ENCODE measurements at regions not wholly inside any gene's neighbourhood (a gene's known extent, or its start where the extent isn't known, plus 50 kb on each side); places are given as distances from the start of the nearest gene placed in this dataset.

DNA sequence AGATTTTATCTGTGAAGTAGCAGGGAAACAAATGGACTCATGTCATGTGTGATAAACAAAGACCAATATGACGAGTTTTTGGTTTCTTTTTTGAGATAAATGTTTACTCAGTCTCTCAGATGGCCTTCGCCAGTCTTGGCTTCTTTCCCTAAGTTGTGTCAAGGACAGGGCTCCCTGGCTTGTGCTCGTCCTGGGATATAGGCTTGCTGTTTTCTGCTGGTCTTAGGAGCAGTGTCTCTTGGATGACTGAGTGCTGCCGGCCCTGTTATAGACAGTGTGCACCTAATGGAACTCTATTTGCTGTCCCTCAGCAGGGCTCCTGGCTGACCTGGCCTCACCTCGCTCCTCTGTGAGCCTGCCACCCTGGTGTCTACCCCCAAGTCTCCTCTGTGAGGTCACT lies 324.1 kb upstream of the SYNCRIP start:
- DNase-seq (no peak), ATAC-seq (no peak)
- Histone ChIP-seq H3K36me3 (ENCODE audit: low read depth, low read length) (no peaks in the 10 kb centered on the region), H3K27me3 (ENCODE audit: low read length) (no peaks in the 10 kb centered on the region), H3K4me2 (ENCODE audit: low read length) (no peak overlapping the region), H3K27ac (ENCODE audit: low read length) (no peak overlapping the region), H2AFZ (ENCODE audit: low read length) (no peak overlapping the region), H3F3A (ENCODE audit: low read length, unreplicated experiment) (no peaks in the 10 kb centered on the region), H4K20me1 (ENCODE audit: low read length) (no peaks in the 10 kb centered on the region), H3K9me3 (ENCODE audit: low read length) (no peaks in the 10 kb centered on the region), H3K4me1 (ENCODE audit: insufficient read depth, low read length) (no peaks in the 10 kb centered on the region), H3K9ac (ENCODE audit: low read length) (no peak overlapping the region), H3K4me3 (ENCODE audit: low read length) (no peak overlapping the region), H3K79me2 (ENCODE audit: low read length) (no peaks in the 10 kb centered on the region), H3K9me2 (replicated peaks; ENCODE audit: low read length) (no peaks in the 10 kb centered on the region)
- TF ChIP-seq, protein P1, sequence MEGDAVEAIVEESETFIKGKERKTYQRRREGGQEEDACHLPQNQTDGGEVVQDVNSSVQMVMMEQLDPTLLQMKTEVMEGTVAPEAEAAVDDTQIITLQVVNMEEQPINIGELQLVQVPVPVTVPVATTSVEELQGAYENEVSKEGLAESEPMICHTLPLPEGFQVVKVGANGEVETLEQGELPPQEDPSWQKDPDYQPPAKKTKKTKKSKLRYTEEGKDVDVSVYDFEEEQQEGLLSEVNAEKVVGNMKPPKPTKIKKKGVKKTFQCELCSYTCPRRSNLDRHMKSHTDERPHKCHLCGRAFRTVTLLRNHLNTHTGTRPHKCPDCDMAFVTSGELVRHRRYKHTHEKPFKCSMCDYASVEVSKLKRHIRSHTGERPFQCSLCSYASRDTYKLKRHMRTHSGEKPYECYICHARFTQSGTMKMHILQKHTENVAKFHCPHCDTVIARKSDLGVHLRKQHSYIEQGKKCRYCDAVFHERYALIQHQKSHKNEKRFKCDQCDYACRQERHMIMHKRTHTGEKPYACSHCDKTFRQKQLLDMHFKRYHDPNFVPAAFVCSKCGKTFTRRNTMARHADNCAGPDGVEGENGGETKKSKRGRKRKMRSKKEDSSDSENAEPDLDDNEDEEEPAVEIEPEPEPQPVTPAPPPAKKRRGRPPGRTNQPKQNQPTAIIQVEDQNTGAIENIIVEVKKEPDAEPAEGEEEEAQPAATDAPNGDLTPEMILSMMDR (conservative IDR thresholded peaks at IDR 0.05; ENCODE audit: low read depth, low read length): no peak
- TF ChIP-seq EZH2phosphoT487 (IDR thresholded peaks at IDR 0.05; ENCODE audit: borderline replicate concordance, low read length): no peak
- no peak for TF ChIP-seq EZH2 (IDR thresholded peaks at IDR 0.05; ENCODE audit: low read length, unreplicated experiment)
- ChIA-PET POLR2A (ENCODE audit: unreplicated experiment) (no interaction called here), CTCF (no interaction called here)
- intact Hi-C loops (cut with micrococcal nuclease): no loop called here
- no TSS peak for BruUV-seq (replicated peaks)

DNA sequence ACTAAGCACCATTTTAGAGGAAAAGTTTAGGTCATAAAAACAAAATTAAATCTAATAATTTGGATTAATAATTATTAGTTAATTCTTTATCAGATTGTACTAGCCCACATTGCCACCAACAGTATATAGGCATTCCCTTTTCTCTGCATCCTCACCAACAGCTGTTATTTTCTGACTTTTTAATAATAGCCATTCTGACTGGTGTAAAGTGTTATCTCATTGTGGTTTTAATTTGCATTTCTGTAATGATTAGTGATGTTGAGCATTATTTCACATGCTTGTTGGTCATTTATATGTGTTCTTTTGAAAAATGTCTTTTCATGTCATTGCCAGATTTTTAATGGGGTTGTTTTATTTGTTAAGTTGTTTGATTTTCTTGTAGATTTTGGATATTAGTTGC lies 319.1 kb upstream of the SYNCRIP start:
- POLR2A ChIA-PET (ENCODE audit: unreplicated experiment): no interaction called here
- intact Hi-C loops (cut with micrococcal nuclease): no loop called here
- no peak for TF ChIP-seq EZH2phosphoT487 (IDR thresholded peaks at IDR 0.05; ENCODE audit: borderline replicate concordance, low read length)
- TF ChIP-seq, protein P1 (conservative IDR thresholded peaks at IDR 0.05; ENCODE audit: low read depth, low read length): no peak
- no peak for TF ChIP-seq EZH2 (IDR thresholded peaks at IDR 0.05; ENCODE audit: low read length, unreplicated experiment)
- H3K27ac ChIP-seq (ENCODE audit: low read length): no peak overlapping the region
- no peak overlapping the region for H3K4me3 ChIP-seq (ENCODE audit: low read length)
- H3K4me1 ChIP-seq (ENCODE audit: insufficient read depth, low read length): no peaks in the 10 kb centered on the region
- H3K9me3 ChIP-seq (ENCODE audit: low read length): no peaks in the 10 kb centered on the region
- ATAC-seq: no peak
- no peaks in the 10 kb centered on the region for H3F3A ChIP-seq (ENCODE audit: low read length, unreplicated experiment)
- H3K27me3 ChIP-seq (ENCODE audit: low read length): no peaks in the 10 kb centered on the region
- CTCF ChIA-PET: no interaction called here
- no peaks in the 10 kb centered on the region for H3K9me2 ChIP-seq (replicated peaks; ENCODE audit: low read length)
- H3K4me2 ChIP-seq (ENCODE audit: low read length): no peak overlapping the region
- H2AFZ ChIP-seq (ENCODE audit: low read length): no peak overlapping the region
- no peak for DNase-seq
- no peaks in the 10 kb centered on the region for H3K36me3 ChIP-seq (ENCODE audit: low read depth, low read length)
- BruUV-seq (replicated peaks): no TSS peak
- H3K9ac ChIP-seq (ENCODE audit: low read length): no peak overlapping the region
- no peaks in the 10 kb centered on the region for H3K79me2 ChIP-seq (ENCODE audit: low read length)
- H4K20me1 ChIP-seq (ENCODE audit: low read length): no peaks in the 10 kb centered on the region

DNA sequence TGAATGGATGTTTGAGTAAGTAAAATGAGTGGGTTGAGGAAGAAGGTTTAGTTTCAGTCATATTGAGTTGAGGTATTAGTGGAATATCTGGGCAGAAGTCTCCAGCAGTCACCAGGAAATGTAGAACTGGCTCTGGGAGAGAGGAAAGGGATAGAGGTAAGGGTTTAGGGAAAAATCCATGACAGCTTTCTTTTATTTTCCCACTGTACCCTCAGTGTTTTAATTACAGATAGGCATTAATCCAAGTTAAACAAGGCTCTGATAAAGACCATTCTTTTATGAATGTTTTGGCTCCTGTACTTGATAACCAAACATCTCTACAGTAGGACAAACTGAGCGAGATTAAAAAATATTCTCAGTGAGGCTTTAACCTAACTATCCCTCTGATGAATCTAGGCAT lies 318.4 kb upstream of the SYNCRIP start:
- Histone ChIP-seq H3K4me2 (ENCODE audit: low read length) (no peak overlapping the region), H3K9ac (ENCODE audit: low read length) (no peak overlapping the region), H4K20me1 (ENCODE audit: low read length) (no peaks in the 10 kb centered on the region), H3K27me3 (ENCODE audit: low read length) (no peaks in the 10 kb centered on the region), H3K9me2 (replicated peaks; ENCODE audit: low read length) (no peaks in the 10 kb centered on the region), H3F3A (ENCODE audit: low read length, unreplicated experiment) (no peaks in the 10 kb centered on the region), H3K79me2 (ENCODE audit: low read length) (no peaks in the 10 kb centered on the region), H3K36me3 (ENCODE audit: low read depth, low read length) (no peaks in the 10 kb centered on the region), H3K27ac (ENCODE audit: low read length) (no peak overlapping the region), H3K9me3 (ENCODE audit: low read length) (no peaks in the 10 kb centered on the region), H3K4me1 (ENCODE audit: insufficient read depth, low read length) (no peaks in the 10 kb centered on the region), H3K4me3 (ENCODE audit: low read length) (no peak overlapping the region), H2AFZ (ENCODE audit: low read length) (no peak overlapping the region)
- BruUV-seq (replicated peaks): no TSS peak
- intact Hi-C loops (cut with micrococcal nuclease): no loop called here
- CTCF ChIA-PET: no interaction called here
- DNase-seq: no peak
- no peak for TF ChIP-seq EZH2phosphoT487 (IDR thresholded peaks at IDR 0.05; ENCODE audit: borderline replicate concordance, low read length)
- TF ChIP-seq EZH2 (IDR thresholded peaks at IDR 0.05; ENCODE audit: low read length, unreplicated experiment): no peak
- TF ChIP-seq, protein P1 (conservative IDR thresholded peaks at IDR 0.05; ENCODE audit: low read depth, low read length): no peak
- POLR2A ChIA-PET (ENCODE audit: unreplicated experiment): no interaction called here
- ATAC-seq: no peak

All from PC-3 (cell line).